HEK293 (cell line): ENCODE measurements at regions not wholly inside any gene's neighbourhood (a gene's known extent, or its start where the extent isn't known, plus 50 kb on each side); places are given as distances from the start of the nearest gene placed in this dataset.

Experiments
- CTCF ChIP-seq: fragments of 450-650 bp; formaldehyde crosslinking; IDR thresholded peaks from 2 replicates; pipeline ENCODE4 v1.5.1; 2016; ENCODE audit warnings: missing biosample characterization, missing genetic modification characterization
- FEZF1 ChIP-seq: fragments of 450-650 bp; formaldehyde crosslinking; IDR thresholded peaks from 2 replicates; pipeline ENCODE4 v1.5.1; 2016; ENCODE audit warnings: missing biosample characterization, missing genetic modification characterization
- SALL2 ChIP-seq: fragments of 450-650 bp; formaldehyde crosslinking; IDR thresholded peaks from 2 replicates; pipeline ENCODE4 v1.5.0; 2017; ENCODE audit warnings: missing biosample characterization, mild to moderate bottlenecking, missing genetic modification characterization, borderline replicate concordance
- ZBTB17 ChIP-seq: fragments of 450-650 bp; formaldehyde crosslinking; IDR thresholded peaks from 2 replicates; pipeline ENCODE4 v1.5.1; 2016; ENCODE audit warnings: missing biosample characterization, missing genetic modification characterization
- ZNF16 ChIP-seq: fragments of 450-650 bp; formaldehyde crosslinking; IDR thresholded peaks from 2 replicates; pipeline ENCODE4 v1.5.1; 2016; ENCODE audit warnings: low read depth, missing biosample characterization, missing genetic modification characterization
- ZNF518A ChIP-seq: fragments of 450-650 bp; formaldehyde crosslinking; conservative IDR thresholded peaks from 2 replicates; pipeline ENCODE4 v1.5.1; 2016; ENCODE audit warnings: low read depth, missing biosample characterization, missing genetic modification characterization
- ZNF701 ChIP-seq: fragments of 450-650 bp; formaldehyde crosslinking; IDR thresholded peaks from 2 replicates; pipeline ENCODE4 v1.5.1; 2016; ENCODE audit warnings: missing biosample characterization, missing genetic modification characterization
- ZNF707 ChIP-seq: fragments of 450-650 bp; formaldehyde crosslinking; IDR thresholded peaks from 2 replicates; pipeline ENCODE4 v1.5.1; 2016; ENCODE audit warnings: missing biosample characterization, missing genetic modification characterization
- ZSCAN30 ChIP-seq: fragments of 450-650 bp; IDR thresholded peaks from 2 replicates; pipeline ENCODE4 v1.5.1; 2018; ENCODE audit warnings: missing biosample characterization, mild to moderate bottlenecking, missing genetic modification characterization, moderate library complexity

GRCh38 chr1:172789840-172790239, 130.9 kb downstream of the FASLG start:
- TF ChIP-seq ZNF707 (no peak), FEZF1 (tag by site-specific recombination) (no peak), ZNF16 (no peak), ZNF518A (no peak), CTCF (tag by site-specific recombination) (no peak), ZSCAN30 (tag by site-specific recombination) (no peak), SALL2 (tag by site-specific recombination) (no peak), ZNF701 (no peak), ZBTB17 (tag by site-specific recombination) (no peak)
